GM12875 (cell line): ENCODE measurements at regions not wholly inside any gene's neighbourhood (a gene's known extent, or its start where the extent isn't known, plus 50 kb on each side); places are given as distances from the start of the nearest gene placed in this dataset.

Experiments used
- H3K4me3 ChIP-seq: one replicate; pipeline ENCODE4 v1.5.1; 2011; ENCODE audit warnings: low read depth, low read length, control low read depth
- TF ChIP-seq, protein P1 (sequence below): IDR thresholded peaks from 2 replicates; pipeline ENCODE4 v1.5.1; 2011; ENCODE audit warnings: low read depth, mild to moderate bottlenecking, control low read depth, inconsistent platforms, low read length, moderate library complexity, borderline replicate concordance; ENCODE audit not compliant: insufficient read depth

- TF ChIP-seq, protein P1, sequence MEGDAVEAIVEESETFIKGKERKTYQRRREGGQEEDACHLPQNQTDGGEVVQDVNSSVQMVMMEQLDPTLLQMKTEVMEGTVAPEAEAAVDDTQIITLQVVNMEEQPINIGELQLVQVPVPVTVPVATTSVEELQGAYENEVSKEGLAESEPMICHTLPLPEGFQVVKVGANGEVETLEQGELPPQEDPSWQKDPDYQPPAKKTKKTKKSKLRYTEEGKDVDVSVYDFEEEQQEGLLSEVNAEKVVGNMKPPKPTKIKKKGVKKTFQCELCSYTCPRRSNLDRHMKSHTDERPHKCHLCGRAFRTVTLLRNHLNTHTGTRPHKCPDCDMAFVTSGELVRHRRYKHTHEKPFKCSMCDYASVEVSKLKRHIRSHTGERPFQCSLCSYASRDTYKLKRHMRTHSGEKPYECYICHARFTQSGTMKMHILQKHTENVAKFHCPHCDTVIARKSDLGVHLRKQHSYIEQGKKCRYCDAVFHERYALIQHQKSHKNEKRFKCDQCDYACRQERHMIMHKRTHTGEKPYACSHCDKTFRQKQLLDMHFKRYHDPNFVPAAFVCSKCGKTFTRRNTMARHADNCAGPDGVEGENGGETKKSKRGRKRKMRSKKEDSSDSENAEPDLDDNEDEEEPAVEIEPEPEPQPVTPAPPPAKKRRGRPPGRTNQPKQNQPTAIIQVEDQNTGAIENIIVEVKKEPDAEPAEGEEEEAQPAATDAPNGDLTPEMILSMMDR = no peak
- no peak overlapping the region for H3K4me3 ChIP-seq
Observed at GRCh38 chr10:120727001-120727400, 124.2 kb upstream of the WDR11 start.

DNA sequence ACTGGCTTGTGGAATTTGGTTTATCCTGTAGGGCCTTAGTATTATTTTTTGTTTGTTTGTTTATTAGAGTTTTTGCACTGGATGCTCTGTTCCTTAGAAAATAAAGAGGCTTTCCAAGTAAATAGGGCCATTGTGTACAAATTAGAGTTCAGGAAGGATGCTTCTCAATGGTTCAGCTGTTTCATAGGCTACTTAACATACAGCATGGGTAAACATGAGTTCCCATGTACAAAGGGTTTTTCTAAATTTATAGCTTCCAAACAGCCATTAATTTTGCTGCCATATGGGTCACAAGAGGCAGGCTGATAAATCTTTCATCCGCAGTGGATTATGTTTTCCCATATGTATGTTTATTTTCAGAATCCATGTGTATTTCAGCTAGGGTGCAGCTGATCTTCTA is 121.6 kb upstream of the WDR11 start:
- TF ChIP-seq, protein P1 = no peak
- H3K4me3 ChIP-seq = no peak overlapping the region

- TF ChIP-seq, protein P1 = no peak
- no peak overlapping the region for H3K4me3 ChIP-seq
Observed at GRCh38 chr10:120732067-120732466, 119.1 kb upstream of the WDR11 start.

- H3K4me3 ChIP-seq = no peak overlapping the region
- TF ChIP-seq, protein P1 = no peak
Observed at GRCh38 chr10:120732643-120733313, 118.4 kb upstream of the WDR11 start.

DNA sequence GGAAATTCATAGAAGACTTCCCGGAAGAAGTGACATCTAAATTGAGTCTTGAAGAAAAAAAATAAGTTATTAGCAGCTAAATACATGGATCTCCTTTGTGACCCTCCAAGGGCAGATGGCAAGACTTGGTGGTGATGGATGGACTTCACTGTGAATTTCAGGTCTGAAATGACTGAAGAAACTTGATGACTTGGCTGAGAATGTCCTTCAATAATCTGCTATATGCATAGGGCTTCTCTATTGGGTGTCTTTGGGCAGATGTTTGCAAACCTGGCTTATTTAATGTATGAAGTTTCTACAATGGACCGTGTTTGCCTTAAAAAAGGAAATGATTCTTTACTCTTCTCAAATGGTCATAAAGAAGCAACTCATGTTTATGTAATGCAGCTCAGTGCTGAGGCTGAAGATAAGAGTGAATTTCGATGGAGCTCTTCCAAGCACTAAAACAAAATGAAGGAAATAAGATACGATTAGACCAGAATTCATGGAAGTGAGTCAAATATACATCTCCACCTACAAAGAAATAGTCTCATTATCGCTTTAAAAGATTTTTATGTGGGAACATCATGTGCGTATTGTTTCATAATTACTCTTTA is 116.6 kb upstream of the WDR11 start:
- TF ChIP-seq, protein P1 = no peak
- no peak overlapping the region for H3K4me3 ChIP-seq

DNA sequence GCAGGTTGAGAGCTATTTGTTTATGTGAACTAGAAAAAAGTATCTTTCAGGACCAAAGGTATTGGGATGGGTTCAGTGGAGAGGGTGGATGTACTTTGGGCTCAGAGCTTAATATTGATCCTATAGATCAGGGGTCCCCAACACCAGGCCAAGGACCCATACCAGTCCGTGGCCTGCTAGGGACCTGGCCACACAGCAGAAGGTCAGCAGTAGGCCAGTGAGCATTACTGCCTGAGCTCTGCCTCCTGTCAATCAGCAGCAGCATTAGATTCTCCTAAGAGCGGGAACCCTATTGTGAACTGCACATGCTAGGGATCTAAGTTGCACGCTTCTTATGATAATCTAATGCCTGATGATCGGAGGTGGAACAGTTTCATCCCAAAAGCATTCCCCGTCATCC is 115.8 kb upstream of the WDR11 start:
- TF ChIP-seq, protein P1 = no peak
- no peak overlapping the region for H3K4me3 ChIP-seq

GRCh38 chr10:120735773-120736371 is 115.3 kb upstream of the WDR11 start:
- no peak overlapping the region for H3K4me3 ChIP-seq
- TF ChIP-seq, protein P1 = peak; percentile 42; the same call in 1 of the 2 replicates
